ENCODE measurements at regions not wholly inside any gene's neighbourhood (a gene's known extent, or its start where the extent isn't known, plus 50 kb on each side); places are given as distances from the start of the nearest gene placed in this dataset.
A peak's percentile ranks its signal among the peaks of the same experiment; 100 is the strongest.

DNA sequence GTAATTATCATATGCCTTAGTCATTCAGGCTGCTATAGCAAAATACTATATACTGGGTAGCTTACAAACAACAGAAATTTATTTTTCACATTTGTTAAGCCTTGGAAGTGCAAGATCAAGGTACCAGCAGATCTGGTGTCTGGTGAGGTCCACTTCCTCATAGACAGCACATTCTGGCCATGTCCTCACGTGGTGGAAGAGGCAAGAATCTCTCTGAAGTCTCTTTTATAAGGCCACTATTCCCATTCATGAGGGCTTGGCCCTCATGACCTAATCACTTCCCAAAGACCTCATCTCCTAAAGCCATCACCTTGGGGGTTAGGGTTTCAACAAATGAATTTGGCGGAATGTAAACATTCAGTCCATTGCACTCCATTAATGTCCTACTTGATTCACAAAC lies 137.5 kb upstream of the C1GALT1 start:
- H3K4me1 ChIP-seq: no peaks in the 10 kb centered on the region
- H3K4me3 ChIP-seq: no peak overlapping the region
- no peak for TF ChIP-seq POLR2AphosphoS5 (IDR thresholded peaks at IDR 0.05)
- TF ChIP-seq POLR2A (IDR thresholded peaks at IDR 0.05; ENCODE audit: low read depth): no peak
- TF ChIP-seq, protein P1, sequence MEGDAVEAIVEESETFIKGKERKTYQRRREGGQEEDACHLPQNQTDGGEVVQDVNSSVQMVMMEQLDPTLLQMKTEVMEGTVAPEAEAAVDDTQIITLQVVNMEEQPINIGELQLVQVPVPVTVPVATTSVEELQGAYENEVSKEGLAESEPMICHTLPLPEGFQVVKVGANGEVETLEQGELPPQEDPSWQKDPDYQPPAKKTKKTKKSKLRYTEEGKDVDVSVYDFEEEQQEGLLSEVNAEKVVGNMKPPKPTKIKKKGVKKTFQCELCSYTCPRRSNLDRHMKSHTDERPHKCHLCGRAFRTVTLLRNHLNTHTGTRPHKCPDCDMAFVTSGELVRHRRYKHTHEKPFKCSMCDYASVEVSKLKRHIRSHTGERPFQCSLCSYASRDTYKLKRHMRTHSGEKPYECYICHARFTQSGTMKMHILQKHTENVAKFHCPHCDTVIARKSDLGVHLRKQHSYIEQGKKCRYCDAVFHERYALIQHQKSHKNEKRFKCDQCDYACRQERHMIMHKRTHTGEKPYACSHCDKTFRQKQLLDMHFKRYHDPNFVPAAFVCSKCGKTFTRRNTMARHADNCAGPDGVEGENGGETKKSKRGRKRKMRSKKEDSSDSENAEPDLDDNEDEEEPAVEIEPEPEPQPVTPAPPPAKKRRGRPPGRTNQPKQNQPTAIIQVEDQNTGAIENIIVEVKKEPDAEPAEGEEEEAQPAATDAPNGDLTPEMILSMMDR (IDR thresholded peaks at IDR 0.05): no peak
- no peak for TF ChIP-seq EP300 (IDR thresholded peaks at IDR 0.05)
- H3K27ac ChIP-seq (replicated peaks in 1 of 4): no peak overlapping the region
- DNase-seq (ENCODE audit: extremely low spot score): peak; percentile 79
- no peaks in the 10 kb centered on the region for H3K27me3 ChIP-seq
- WGBS: 67% methylated on average over 1 of the region's 2 CpGs
- intact Hi-C loops (cut with DNase I): no loop called here
- no peaks in the 10 kb centered on the region for H3K36me3 ChIP-seq
- H3K9me3 ChIP-seq: no peaks in the 10 kb centered on the region

DNA sequence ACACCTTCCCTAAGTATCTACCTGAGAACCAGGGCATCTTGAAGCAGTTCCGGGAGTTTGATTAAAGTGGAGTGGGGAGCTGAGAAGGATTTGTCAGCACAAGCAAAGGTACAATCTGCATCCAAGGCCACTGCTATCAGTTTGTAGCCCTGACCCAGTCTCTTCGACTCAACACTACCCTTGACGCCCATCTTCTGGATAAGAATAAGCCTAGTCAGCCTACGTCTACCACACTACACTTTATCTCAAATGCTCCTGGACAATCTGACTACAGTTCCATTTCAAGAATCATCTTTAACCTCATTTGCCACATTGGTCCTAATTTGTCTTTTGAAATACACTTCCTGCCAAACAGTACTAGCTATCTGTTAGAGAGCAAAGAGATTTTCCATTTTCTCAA lies 134.1 kb upstream of the C1GALT1 start:
- Histone ChIP-seq H3K36me3 (no peaks in the 10 kb centered on the region), H3K4me3 (no peak overlapping the region), H3K27ac (replicated peaks in 1 of 4) (no peak overlapping the region), H3K9me3 (no peaks in the 10 kb centered on the region), H3K27me3 (no peaks in the 10 kb centered on the region), H3K4me1 (no peaks in the 10 kb centered on the region)
- TF ChIP-seq EP300 (IDR thresholded peaks at IDR 0.05) (no peak), POLR2AphosphoS5 (IDR thresholded peaks at IDR 0.05) (no peak), POLR2A (IDR thresholded peaks at IDR 0.05; ENCODE audit: low read depth) (no peak)
- TF ChIP-seq, protein P1 (IDR thresholded peaks at IDR 0.05): no peak
- 80% methylated on average over 4 of the region's 4 CpGs for WGBS
- DNase-seq (ENCODE audit: extremely low spot score): peak; percentile 74
- intact Hi-C loops (cut with DNase I): no loop called here

DNA sequence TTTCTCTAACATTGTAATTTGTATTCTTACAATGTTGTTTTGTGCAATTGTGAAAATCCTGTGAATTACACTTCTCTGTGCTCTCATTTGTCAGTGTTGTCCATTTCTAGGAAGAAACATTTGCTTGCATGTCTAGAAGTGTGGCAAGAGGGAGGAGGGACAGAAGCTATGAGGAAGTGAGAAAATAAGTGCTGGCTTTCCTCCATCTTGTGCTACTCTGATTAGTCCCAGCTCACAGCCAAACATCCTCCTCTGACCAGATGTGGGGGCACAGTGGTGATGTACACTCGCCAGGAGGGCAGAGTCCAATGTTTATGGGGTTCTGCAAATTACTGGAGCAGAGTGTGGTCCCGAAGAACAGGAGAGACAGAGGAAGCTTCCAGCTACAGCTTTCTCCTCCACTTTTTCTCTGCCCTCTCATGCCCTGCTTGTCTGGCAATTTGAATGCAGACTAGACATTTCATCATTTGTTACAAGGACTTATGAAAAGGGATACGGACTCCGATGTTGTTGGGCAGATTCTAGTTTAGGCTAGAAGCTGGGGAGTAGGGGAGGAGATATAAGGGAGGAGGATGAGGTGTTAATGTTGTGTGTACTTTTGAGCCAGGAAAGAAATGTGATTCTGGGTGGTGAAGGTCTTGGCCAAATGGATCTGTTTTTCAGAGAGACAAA lies 131.0 kb upstream of the C1GALT1 start:
- Histone ChIP-seq H3K9me3 (no peaks in the 10 kb centered on the region), H3K4me1 (no peaks in the 10 kb centered on the region), H3K27ac (replicated peaks in 1 of 4) (no peak overlapping the region), H3K27me3 (no peaks in the 10 kb centered on the region), H3K36me3 (no peaks in the 10 kb centered on the region), H3K4me3 (no peak overlapping the region)
- TF ChIP-seq POLR2AphosphoS5 (IDR thresholded peaks at IDR 0.05) (no peak), EP300 (IDR thresholded peaks at IDR 0.05) (no peak), POLR2A (IDR thresholded peaks at IDR 0.05; ENCODE audit: low read depth) (no peak)
- TF ChIP-seq, protein P1 (IDR thresholded peaks at IDR 0.05): no peak
- no peak for DNase-seq (ENCODE audit: extremely low spot score)
- intact Hi-C loops (cut with DNase I): no loop called here
- WGBS: 67% methylated on average over 4 of the region's 4 CpGs

DNA sequence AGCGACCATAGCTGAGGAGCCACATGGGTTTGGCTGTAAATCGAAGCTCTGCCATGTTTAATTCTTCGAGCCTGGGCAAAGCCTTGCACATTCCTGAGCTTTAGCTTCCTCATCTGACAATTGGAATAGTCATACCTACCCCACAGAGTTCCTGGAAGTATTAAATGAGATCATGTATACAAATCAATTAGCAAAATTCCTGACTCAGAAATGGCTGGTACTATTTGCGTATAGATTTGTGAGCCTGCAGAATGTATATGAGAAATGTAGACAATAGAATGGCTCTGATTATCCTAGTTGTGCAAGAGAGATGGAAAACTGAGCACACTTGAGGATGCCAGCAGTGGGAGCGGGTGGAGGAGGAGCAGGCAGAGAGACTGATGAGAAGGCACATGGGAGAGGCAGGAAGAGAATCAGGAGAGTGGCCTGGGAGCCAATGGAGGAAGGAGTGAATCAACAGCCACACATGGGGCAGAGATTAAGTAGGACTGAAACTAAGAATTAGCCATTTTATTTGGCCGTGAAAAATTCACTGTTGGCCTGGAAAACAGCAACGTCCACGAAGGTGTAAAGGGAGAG lies 128.0 kb upstream of the C1GALT1 start:
- Histone ChIP-seq H3K27me3 (no peaks in the 10 kb centered on the region), H3K4me1 (no peaks in the 10 kb centered on the region), H3K4me3 (no peak overlapping the region), H3K9me3 (no peaks in the 10 kb centered on the region), H3K27ac (replicated peaks in 1 of 4) (no peak overlapping the region), H3K36me3 (no peaks in the 10 kb centered on the region)
- 81% methylated on average over 8 of the region's 8 CpGs for WGBS
- DNase-seq (ENCODE audit: extremely low spot score): no peak
- TF ChIP-seq POLR2AphosphoS5 (IDR thresholded peaks at IDR 0.05) (no peak), POLR2A (IDR thresholded peaks at IDR 0.05; ENCODE audit: low read depth) (no peak), EP300 (IDR thresholded peaks at IDR 0.05) (no peak)
- TF ChIP-seq, protein P1 (IDR thresholded peaks at IDR 0.05): no peak
- intact Hi-C loops (cut with DNase I): no loop called here

Measured in esophagus muscularis mucosa (tissue), 4 donors.